ENCODE measurements at regions not wholly inside any gene's neighbourhood (a gene's known extent, or its start where the extent isn't known, plus 50 kb on each side); places are given as distances from the start of the nearest gene placed in this dataset.

DNA sequence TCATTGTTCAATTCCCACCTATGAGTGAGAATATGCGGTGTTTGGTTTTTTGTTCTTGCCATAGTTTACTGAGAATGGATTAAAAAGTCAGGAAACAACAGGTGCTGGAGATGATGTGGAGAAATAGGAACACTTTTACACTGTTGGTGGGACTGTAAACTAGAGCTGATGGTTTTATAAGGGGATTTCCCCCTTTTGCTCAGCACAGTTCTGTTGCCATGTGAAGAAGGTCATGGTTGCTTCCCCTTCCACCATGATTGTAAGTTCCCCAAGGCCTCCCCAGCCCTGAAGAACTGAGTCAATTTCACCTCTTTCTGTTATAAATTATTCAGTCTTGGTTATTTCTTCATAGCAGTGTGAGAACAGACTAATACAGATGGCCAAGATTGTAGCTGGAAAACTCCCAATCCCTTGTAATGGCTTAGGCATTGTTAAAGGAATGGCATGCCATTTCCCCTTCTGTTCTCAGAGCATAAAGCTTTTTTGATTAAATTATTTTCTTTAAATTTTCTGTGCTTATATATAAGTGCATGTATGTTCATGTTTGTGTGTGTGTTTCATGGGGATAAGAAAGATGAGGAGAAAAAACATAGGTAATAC lies 144.8 kb downstream of the BACH1 start:
- DNase-seq = no peak

DNA sequence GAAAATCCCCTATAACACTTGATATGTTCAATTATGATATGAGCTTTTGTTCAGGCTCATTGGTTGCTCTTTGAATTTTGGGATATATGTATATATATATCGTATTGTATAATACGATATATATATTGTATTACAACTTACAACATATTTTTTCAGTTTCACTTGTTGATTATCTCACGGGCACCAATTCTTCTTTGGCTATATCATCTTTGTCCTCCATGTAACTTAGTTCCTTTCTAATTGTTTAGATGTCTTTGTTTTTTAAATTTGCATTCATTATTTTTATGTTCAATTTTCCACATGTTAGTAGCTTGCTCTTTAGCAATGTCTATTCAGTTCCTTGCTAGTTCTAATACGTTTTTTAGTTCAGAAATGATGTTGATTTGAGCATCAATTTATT lies 150.0 kb downstream of the BACH1 start:
- DNase-seq = no peak

DNA sequence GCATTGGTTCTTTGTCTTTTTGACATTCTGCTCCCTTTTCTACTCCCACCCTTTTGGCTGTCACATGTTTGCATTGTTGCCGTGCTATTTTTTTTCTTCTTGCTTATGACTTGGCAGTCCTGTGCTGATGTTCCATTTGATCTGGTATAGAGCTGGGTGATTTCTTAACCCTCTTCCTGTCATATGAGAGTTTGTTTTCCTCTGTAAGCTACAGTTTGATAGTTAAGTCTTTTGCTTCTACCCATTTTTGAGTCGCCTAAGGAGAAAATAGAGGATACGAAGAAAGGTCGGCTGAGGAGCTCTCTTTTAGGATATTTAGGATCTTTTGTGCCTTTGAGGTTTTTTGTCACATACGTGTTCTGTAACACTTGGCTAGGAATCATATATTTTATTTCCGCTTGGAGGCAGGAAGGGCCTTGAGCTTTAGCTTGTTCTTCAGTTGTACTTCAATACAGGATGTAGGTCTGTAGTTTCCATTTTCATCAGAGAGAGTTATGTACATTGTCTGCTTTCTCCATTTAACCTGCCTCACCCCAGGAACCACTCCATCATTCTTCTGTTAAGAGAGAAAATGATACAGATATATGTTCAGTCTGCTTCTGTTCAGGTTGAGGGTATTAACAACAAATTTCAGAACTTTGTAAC lies 150.7 kb downstream of the BACH1 start:
- DNase-seq = no peak

DNA sequence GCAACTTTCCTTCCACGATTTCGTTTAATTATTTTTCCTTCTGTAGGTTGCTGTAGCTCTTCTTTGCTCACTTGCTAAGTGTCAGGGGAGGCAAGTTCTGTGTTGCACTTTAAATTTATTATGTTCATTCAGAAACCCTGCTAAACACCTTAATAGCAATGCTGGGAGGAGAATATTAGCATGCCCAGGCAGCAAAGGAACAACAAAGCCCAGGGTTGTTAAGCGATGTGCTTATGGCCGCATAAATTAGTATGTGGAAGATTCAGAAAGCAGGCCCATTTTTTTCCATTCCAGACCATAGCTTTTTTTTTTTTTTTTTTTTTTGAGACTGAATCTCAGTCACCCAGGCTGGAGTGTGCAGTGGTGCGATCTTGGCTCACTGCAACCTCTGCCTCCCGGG lies 151.3 kb downstream of the BACH1 start:
- no peak for DNase-seq

DNA sequence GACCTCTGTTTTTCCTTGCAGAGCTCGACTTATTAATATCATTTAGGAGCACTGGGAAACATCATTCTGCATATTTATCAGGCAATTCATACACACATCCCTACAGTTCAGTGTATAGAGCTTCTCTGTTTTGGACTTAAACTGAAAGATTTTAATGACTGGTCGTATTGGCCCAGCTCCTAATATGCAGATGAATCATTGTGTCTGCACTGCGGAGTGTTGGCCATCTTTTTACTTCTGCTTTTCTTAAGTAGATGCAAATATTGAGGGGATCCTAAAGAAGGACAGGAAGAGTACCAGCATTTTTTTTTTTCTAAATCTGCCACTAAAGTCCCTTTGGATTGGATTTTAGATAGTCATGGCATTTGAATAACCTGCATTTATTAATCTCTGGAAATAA lies 154.8 kb downstream of the BACH1 start:
- no peak for DNase-seq

DNA sequence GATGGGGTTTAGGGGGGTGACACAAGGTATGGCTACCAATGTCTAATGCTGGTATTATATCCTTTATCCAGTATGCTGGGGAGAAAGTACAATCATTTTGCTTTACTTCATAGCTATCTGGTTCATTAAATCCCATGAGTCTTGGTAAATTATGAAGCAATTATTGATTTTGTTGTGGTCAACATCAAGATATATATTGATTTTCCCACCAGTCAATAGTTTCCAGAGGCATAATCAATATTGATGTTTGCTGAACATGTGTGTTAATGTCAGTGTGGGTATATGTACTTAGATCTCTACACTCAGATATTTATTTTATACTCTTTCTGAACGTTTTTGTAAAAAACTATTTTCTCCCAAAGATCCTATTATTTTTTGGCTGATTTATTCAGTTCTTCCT lies 155.5 kb downstream of the BACH1 start:
- DNase-seq = no peak

DNA sequence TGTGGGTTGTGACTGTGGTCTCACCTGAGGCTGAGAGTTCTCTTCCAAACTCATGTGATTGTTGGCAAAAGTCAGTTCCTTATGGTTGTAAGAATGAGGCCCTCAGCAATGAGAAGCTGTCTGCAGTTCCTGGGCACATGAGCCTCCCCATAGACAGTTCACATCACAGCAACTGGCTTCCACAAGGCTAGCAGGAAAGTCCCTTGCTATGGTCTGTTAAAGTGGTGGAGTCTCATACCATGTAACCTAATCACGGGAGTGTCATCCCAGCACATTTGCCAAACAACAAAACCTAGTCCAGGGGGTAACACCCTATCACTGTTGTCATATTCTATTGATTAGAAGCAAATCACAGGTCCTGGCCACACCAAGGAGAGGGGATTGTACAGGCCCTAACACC lies 163.8 kb downstream of the BACH1 start:
- DNase-seq = no peak

DNA sequence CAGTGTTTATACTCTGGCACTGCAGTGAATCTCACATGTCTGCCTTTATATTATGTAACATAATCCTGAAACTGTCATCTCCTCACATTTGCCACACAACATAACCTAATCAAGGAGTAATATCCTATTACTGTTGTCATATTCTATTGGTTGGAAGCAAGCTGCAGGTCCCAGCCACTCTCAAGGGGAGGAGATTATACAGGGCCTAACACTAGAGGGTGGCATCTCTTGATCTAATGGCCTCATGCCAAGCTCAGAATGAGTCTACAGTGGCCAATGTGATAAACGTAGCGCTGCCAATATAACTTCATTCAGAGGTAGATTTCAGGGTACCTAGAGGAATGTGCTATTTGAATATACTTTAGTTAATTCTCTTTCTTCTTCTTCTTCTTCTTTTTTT lies 166.8 kb downstream of the BACH1 start:
- DNase-seq = no peak

DNA sequence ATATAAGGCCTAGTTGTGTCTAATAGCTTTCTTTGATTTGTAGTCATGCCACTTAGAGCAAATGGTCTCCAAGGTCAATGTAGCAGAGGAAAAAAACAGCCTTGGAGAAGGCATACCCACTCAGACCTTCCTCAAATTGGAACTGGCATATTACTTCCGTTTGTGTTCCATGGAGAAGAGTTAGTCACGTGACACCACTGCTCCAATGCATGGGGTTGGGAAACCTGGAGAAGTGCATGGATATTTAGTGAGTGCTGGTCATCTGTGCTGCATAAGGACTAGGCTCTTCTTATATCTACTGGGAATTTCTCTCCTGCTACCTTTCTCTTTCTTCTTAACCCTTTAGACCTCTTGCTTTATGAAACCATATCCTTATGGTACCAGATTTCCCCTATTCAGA lies 167.8 kb downstream of the BACH1 start:
- DNase-seq = no peak

DNA sequence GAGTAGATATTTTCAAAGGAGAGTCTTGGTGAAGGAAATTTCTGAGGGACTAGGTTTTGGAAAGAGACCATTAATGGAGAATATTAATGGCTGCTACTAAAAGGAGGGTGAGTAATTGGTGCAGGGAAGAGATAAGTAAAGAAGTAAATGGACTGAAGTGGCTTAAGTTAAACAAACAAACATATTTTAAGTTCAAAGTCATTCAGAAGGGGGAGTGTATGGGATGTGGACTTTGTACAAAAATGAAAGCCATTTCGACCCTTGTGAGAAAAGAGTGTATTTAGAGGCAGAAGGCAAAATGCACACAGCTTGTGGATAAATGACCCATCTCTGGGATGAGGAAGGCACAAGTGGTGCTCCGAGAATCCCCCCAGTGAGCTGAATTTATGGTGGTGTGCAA lies 171.7 kb downstream of the BACH1 start:
- DNase-seq = no peak

DNA sequence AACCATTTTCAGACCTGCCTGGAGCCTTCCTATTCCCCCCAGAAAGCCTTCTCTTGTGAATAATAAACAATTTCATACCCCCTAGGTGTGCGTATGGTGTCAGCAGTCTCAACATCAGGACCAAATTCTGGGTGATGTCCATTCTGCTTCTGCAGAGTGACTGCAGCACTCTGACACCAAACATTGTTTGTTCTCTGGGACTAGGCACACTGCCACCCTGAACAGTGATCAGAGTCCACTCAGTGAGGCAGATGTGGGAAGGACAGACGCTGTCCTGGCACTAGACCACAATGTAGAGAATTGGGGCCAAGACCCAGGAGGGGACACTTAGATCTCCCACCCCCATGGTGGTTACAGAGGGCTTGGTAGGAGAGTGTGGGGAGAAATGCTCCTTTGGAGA lies 175.1 kb downstream of the BACH1 start:
- no peak for DNase-seq

DNA sequence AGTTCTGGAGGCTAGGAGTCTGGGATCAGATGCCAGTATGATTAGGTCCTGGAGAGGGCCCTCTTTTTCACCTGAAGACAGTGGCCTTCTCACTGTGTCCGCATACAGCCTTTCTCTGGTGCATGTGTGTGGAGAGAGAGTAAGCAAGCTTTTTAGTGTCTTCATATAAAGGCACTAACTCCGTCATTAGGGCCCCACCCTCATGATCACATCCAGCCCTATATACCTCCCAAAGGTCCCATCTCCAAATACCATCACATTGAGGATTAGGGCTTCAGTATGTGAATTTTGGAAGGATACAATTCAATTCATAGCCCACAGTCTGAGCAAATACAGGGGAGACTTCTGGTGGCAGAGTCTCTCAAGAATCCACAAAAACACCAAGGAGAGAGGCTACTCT lies 176.6 kb downstream of the BACH1 start:
- DNase-seq = no peak

DNA sequence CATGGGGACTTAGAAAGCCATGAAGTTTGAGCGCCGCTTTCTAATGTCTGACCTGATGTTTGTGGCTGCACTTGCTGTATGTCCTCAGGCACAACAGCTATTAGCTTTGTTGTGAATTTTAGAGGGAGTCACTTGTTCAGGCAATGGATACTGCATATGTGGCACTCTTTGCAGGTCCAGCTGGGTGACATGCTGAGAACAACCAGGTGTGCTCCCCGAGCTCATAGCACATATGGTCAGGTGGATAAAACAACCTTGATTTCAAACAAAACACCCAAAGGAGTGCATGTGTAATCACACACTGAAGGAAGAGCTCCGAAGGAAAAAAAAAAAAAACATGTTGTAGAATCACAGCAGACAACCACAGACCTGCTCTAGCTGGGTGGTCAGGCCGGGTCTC lies 178.6 kb downstream of the BACH1 start:
- no peak for DNase-seq

DNA sequence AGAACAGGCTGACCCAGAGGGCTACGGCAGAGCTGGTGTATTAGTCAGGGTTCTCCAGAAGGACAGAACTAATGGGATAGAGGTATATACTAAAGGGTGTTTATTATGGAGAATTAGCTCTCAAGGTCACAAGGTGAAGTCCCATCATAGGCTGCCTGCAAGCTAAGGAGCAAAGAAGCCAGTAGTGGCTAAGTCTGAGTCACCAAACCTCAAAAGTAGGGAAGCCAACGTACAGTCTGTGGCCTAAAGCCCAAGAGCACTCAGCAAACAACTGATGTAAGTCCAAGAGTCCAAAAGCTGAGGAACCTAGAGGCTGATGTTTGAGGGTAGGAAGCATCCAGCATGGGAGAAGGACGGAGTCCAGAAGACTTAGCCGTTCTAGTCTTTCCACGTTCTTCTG lies 179.2 kb downstream of the BACH1 start:
- no peak for DNase-seq

DNA sequence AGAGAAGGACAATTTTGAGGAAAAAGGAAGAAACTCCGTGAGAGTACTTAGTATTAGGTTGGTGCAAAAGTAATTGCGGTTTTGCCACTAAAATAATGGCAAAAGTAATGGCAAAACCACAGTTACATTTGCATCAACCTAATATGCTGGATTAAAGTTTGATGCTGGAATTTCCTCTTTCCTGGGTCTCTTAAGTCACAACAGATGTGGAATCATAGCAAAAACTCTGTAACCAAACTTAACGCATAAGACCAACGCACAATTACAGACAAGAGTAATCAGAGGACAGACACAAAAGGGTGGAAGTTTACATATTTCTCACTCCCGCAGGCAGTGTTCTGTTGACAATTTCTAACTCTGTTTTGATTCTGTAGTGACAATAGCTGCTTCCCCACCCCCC lies 182.4 kb downstream of the BACH1 start:
- DNase-seq = no peak

DNA sequence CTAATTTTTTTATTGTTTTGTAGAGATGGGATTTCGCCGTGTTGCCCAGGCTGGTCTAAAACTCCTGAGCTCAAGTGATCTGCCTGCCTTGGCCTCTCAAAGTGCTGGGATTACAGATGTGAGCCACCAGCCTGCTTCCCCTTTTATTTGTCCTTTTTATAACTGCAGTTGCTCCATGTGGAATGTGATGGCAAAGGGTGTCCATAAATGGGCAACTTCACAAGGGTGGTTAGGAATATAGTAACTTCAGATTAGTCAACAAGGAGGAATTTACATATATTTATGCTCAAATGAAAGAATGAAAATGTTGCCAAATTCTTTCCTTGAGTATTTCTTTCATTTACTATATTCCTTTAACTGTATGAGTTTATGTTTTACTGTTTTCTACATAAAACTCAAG lies 182.9 kb downstream of the BACH1 start:
- DNase-seq = no peak

DNA sequence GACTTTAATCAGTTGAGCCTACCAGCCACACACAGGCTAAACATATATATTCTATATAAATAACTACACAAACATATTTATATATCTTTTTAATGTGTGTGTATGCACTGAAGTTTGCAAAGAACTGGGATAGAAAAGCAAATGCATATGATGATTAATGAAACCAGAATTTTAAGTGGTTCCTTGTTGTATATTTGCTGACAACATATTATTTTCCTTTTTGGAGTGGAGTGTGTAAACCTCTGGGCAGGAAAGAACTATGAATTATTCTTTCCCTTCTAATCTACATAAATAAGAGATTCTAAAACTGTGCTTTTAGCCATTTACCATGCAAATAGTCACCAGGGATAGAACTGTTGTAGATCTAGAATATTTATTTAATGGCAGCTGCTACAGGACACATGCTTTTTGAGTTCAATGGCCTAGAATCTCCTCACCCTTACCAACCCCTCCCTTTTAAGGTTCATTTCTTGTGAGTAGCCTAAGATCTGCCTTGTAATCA lies 187.6 kb downstream of the BACH1 start:
- DNase-seq = no peak
